ENCODE measurements at regions not wholly inside any gene's neighbourhood (a gene's known extent, or its start where the extent isn't known, plus 50 kb on each side); places are given as distances from the start of the nearest gene placed in this dataset.

DNA sequence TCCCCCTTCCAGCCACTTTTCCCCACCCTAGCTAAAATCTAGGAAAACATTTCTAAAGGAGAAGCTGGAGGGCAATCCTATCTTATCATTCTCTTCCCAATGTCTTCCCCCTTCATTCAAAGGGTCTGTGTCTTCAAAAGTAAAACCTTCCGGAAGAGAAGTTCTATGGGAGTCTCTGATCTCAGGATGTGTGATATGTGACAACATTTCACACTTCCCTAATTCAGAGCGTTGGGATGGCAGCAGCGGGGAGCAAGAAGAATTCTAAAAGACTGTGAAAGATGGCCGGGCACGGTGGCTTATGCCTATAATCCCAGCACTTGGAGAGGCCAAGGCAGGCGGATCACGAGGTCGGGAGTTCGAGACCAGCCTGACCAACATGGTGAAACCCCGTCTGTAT lies 65.4 kb upstream of the AKIRIN2 start:
- TF ChIP-seq, protein P1, sequence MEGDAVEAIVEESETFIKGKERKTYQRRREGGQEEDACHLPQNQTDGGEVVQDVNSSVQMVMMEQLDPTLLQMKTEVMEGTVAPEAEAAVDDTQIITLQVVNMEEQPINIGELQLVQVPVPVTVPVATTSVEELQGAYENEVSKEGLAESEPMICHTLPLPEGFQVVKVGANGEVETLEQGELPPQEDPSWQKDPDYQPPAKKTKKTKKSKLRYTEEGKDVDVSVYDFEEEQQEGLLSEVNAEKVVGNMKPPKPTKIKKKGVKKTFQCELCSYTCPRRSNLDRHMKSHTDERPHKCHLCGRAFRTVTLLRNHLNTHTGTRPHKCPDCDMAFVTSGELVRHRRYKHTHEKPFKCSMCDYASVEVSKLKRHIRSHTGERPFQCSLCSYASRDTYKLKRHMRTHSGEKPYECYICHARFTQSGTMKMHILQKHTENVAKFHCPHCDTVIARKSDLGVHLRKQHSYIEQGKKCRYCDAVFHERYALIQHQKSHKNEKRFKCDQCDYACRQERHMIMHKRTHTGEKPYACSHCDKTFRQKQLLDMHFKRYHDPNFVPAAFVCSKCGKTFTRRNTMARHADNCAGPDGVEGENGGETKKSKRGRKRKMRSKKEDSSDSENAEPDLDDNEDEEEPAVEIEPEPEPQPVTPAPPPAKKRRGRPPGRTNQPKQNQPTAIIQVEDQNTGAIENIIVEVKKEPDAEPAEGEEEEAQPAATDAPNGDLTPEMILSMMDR (IDR thresholded peaks at IDR 0.05): no peak
- no peak for TF ChIP-seq POLR2A (IDR thresholded peaks at IDR 0.05)

Measured in thyroid gland (tissue), 4 donors.